HepG2 (cell line): ENCODE measurements at regions not wholly inside any gene's neighbourhood (a gene's known extent, or its start where the extent isn't known, plus 50 kb on each side); places are given as distances from the start of the nearest gene placed in this dataset.

Experiments used
- ASH2L ChIP-seq: fragments of 300-600, 200-600 bp; sonication (generic); IDR thresholded peaks from 2 replicates; pipeline ENCODE4 v1.7.0; 2017; ENCODE audit warnings: low read depth, mild to moderate bottlenecking, moderate library complexity, mixed read lengths, low read length; ENCODE audit not compliant: insufficient read length
- CBX5 ChIP-seq: sonication (generic); formaldehyde crosslinking; IDR thresholded peaks from 2 replicates; pipeline ENCODE4 v1.4.0; 2020; ENCODE audit warnings: missing genetic modification reagents, borderline replicate concordance
- ELF3 ChIP-seq: IDR thresholded peaks from 2 replicates; pipeline ENCODE4 v1.6.1; 2016; ENCODE audit warnings: missing genetic modification reagents, missing compliant biosample characterization
- FOXP4 ChIP-seq: sonication (generic); formaldehyde crosslinking; IDR thresholded peaks from 2 replicates; pipeline ENCODE4 v1.4.0; 2020; ENCODE audit warnings: missing genetic modification reagents
- GATAD2A ChIP-seq: IDR thresholded peaks from 2 replicates; pipeline ENCODE4 v1.6.1; 2016
- HIC2 ChIP-seq: sonication (generic); formaldehyde crosslinking; IDR thresholded peaks from 2 replicates; pipeline ENCODE4 v1.9.0; 2022; ENCODE audit warnings: low read depth, missing genetic modification reagents
- HNF1B ChIP-seq: sonication (generic); formaldehyde crosslinking; IDR thresholded peaks from 2 replicates; pipeline ENCODE4 v1.5.1; 2020; ENCODE audit warnings: mild to moderate bottlenecking, moderate library complexity, missing genetic modification reagents
- HNF4A ChIP-seq: sonication (generic); formaldehyde crosslinking; IDR thresholded peaks from 2 replicates; pipeline ENCODE4 v1.4.0; 2020; ENCODE audit warnings: missing genetic modification reagents
- LRRFIP1 ChIP-seq: sonication (generic); formaldehyde crosslinking; conservative IDR thresholded peaks from 2 replicates; pipeline ENCODE4 v1.4.0; 2020; ENCODE audit warnings: missing genetic modification reagents
- MEIS1 ChIP-seq: sonication (generic); formaldehyde crosslinking; IDR thresholded peaks from 2 replicates; pipeline ENCODE4 v1.9.0; 2021; ENCODE audit warnings: mild to moderate bottlenecking, missing genetic modification reagents, moderate library complexity, borderline replicate concordance
- SALL1 ChIP-seq: sonication (generic); formaldehyde crosslinking; IDR thresholded peaks from 2 replicates; pipeline ENCODE4 v1.8.0; 2022; ENCODE audit warnings: mild to moderate bottlenecking, missing genetic modification reagents
- ZBTB1 ChIP-seq: sonication (generic); formaldehyde crosslinking; IDR thresholded peaks from 2 replicates; pipeline ENCODE4 v1.4.0; 2020; ENCODE audit warnings: missing genetic modification reagents, borderline replicate concordance
- ZMYM4 ChIP-seq: sonication (generic); formaldehyde crosslinking; IDR thresholded peaks from 2 replicates; pipeline ENCODE4 v1.8.1; 2023; ENCODE audit warnings: mild to moderate bottlenecking, missing genetic modification reagents
- ZNF577 ChIP-seq: sonication (generic); formaldehyde crosslinking; IDR thresholded peaks from 2 replicates; pipeline ENCODE4 v1.4.0; 2020; ENCODE audit warnings: mild to moderate bottlenecking, low read depth, missing genetic modification reagents, borderline replicate concordance
- ZNF703 ChIP-seq: sonication (generic); formaldehyde crosslinking; IDR thresholded peaks from 2 replicates; pipeline ENCODE4 v1.5.1; 2020; ENCODE audit warnings: missing genetic modification reagents, mild to moderate bottlenecking, moderate library complexity, borderline replicate concordance
- ZNF709 ChIP-seq: sonication (generic); formaldehyde crosslinking; IDR thresholded peaks from 2 replicates; pipeline ENCODE4 v1.5.0; 2020; ENCODE audit warnings: mild to moderate bottlenecking, missing genetic modification reagents
- ZNF878 ChIP-seq: sonication (generic); formaldehyde crosslinking; IDR thresholded peaks from 2 replicates; pipeline ENCODE4 v1.8.1; 2023; ENCODE audit warnings: mild to moderate bottlenecking, missing genetic modification reagents, moderate library complexity
- ZXDC ChIP-seq: sonication (generic); formaldehyde crosslinking; IDR thresholded peaks from 2 replicates; pipeline ENCODE4 v1.5.0; 2020; ENCODE audit warnings: mild to moderate bottlenecking, missing genetic modification reagents

GRCh38 chr7:23956772-23957576, 247.0 kb downstream of the STK31 start (continued):
- TF ChIP-seq HIC2 (CRISPR knock-in tag) (0 out of 2 replicates have a peak, but pooled peaks have one; percentile 35), CBX5 (CRISPR knock-in tag) (no peak), ZBTB1 (CRISPR knock-in tag) (no peak), ZMYM4 (no peak), HNF1B (peak; percentile 54; the same call in 1 of the 2 replicates), LRRFIP1 (CRISPR knock-in tag) (no peak), ZNF577 (no peak), ASH2L (peak; percentile 18), ZXDC (CRISPR knock-in tag) (no peak), FOXP4 (peak; percentile 86), ZNF703 (CRISPR knock-in tag) (no peak), ZNF878 (CRISPR knock-in tag) (no peak), HNF4A (peak; percentile 52; the same call in 1 of the 2 replicates), SALL1 (peak; percentile 36; the same call in 1 of the 2 replicates), GATAD2A (0 out of 2 replicates have a peak, but pooled peaks have one; percentile 28), ZNF709 (no peak), MEIS1 (CRISPR knock-in tag) (no peak), ELF3 (CRISPR knock-in tag) (no peak)
